Activated naive CD4-positive, alpha-beta T cell treated with anti-CD3 and anti-CD28 coated beads, Interleukin-2, amount 50 U/mL, for 24 hours (primary cell): ENCODE measurements at regions not wholly inside any gene's neighbourhood (a gene's known extent, or its start where the extent isn't known, plus 50 kb on each side); places are given as distances from the start of the nearest gene placed in this dataset.
"Not testable (repeated sequence)": the region's sequence is repeated elsewhere in the genome, so short reads cannot be mapped to it uniquely, and the experiment has no call there.

Experiments used
- H3K27ac Mint-ChIP-seq: one replicate; pipeline ENCODE4 v1.8.0; 2021; ENCODE audit warnings: mild to moderate bottlenecking, mixed read lengths
- H3K27me3 Mint-ChIP-seq: one replicate; pipeline ENCODE4 v1.8.0; 2021; ENCODE audit warnings: mixed read lengths
- H3K36me3 Mint-ChIP-seq: one replicate; pipeline ENCODE4 v1.8.0; 2021; ENCODE audit warnings: mixed read lengths
- H3K4me1 Mint-ChIP-seq: one replicate; pipeline ENCODE4 v1.8.0; 2021; ENCODE audit warnings: mixed read lengths
- H3K4me3 Mint-ChIP-seq: one replicate; pipeline ENCODE4 v1.8.0; 2021; ENCODE audit warnings: mild to moderate bottlenecking, mixed read lengths
- H3K9me3 Mint-ChIP-seq: one replicate; pipeline ENCODE4 v1.8.0; 2021; ENCODE audit warnings: mixed read lengths

DNA sequence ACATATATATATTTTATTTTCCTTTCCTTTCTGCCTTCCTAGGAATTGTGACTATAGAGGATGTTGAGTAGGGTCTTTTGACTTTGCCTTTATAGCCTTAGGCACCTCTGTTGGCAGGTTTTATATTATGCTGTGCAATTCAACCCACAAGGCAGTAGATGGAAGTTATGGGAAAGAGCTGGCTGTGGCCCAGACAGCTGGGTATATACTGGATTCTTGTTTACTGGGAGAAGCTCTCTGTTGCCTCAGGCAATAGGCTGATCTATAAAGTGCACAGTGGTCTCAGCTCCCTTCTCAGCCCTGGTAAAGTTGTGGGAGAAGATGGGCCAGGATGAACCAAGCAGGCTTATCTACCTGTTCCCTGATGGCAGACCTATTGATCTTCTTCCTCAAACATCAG, 342.0 kb downstream of the GBA3 start:
- Mint-ChIP-seq H3K27ac (no peak overlapping the region), H3K4me1 (no peaks in the 10 kb centered on the region), H3K36me3 (no peaks in the 10 kb centered on the region), H3K27me3 (no peaks in the 10 kb centered on the region), H3K4me3 (no peak overlapping the region), H3K9me3 (peaks cover 5% of the 10 kb centered on the region)

GRCh38 chr4:23033796-23034195, 341.1 kb downstream of the GBA3 start:
- no peak overlapping the region for H3K4me3 Mint-ChIP-seq
- no peaks in the 10 kb centered on the region for H3K9me3 Mint-ChIP-seq
- H3K27me3 Mint-ChIP-seq, result no peaks in the 10 kb centered on the region
- H3K36me3 Mint-ChIP-seq, result no peaks in the 10 kb centered on the region
- H3K4me1 Mint-ChIP-seq, result no peaks in the 10 kb centered on the region
- no peak overlapping the region for H3K27ac Mint-ChIP-seq

DNA sequence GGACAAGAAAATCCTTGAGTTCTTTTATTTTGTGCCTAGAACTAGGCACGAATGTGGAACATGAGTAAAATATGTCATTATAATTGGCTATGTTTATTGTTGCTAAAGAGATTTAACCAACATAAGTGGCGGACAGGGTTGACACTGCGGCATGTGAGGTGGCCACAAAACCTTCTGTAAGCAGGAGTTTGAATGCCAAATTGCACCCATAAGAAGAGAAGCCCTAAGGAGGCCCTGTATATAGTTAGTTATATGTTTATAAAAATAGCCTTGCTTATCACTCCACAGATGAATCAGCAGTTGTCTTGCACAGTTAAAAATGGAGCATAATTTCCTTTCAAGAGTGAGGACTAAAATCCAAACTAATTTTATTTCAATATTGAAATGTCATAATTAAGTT, 336.1 kb downstream of the GBA3 start:
- H3K27ac Mint-ChIP-seq, result no peak overlapping the region
- no peaks in the 10 kb centered on the region for H3K27me3 Mint-ChIP-seq
- no peak overlapping the region for H3K4me3 Mint-ChIP-seq
- H3K4me1 Mint-ChIP-seq, result no peaks in the 10 kb centered on the region
- no peaks in the 10 kb centered on the region for H3K36me3 Mint-ChIP-seq
- no peaks in the 10 kb centered on the region for H3K9me3 Mint-ChIP-seq

GRCh38 chr4:23023666-23024065, 330.9 kb downstream of the GBA3 start:
- no peak overlapping the region for H3K4me3 Mint-ChIP-seq
- H3K36me3 Mint-ChIP-seq, result no peaks in the 10 kb centered on the region
- no peaks in the 10 kb centered on the region for H3K27me3 Mint-ChIP-seq
- no peaks in the 10 kb centered on the region for H3K4me1 Mint-ChIP-seq
- no peak overlapping the region for H3K27ac Mint-ChIP-seq
- H3K9me3 Mint-ChIP-seq, result no peaks in the 10 kb centered on the region

DNA sequence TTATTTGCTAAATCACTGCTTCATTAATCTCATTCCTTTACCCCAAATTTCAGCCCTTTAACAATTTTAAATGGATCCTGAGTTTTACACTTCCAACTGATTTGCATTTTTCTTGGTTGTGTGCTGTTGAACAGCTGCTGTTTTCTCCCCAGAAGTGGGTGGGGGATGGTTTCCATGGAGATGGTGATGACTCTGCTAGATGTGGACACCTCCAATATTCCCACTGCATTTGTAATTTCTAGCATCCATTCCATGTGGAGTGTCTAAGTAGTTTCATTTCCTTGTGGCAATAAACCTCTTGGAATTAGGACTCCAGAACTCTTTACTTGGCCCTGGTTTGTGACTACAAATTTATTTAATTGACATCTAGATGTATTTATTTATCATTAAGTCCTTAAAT, 330.4 kb downstream of the GBA3 start:
- no peaks in the 10 kb centered on the region for H3K4me1 Mint-ChIP-seq
- no peaks in the 10 kb centered on the region for H3K9me3 Mint-ChIP-seq
- no peaks in the 10 kb centered on the region for H3K36me3 Mint-ChIP-seq
- H3K27me3 Mint-ChIP-seq, result no peaks in the 10 kb centered on the region
- H3K4me3 Mint-ChIP-seq, result no peak overlapping the region
- no peak overlapping the region for H3K27ac Mint-ChIP-seq

DNA sequence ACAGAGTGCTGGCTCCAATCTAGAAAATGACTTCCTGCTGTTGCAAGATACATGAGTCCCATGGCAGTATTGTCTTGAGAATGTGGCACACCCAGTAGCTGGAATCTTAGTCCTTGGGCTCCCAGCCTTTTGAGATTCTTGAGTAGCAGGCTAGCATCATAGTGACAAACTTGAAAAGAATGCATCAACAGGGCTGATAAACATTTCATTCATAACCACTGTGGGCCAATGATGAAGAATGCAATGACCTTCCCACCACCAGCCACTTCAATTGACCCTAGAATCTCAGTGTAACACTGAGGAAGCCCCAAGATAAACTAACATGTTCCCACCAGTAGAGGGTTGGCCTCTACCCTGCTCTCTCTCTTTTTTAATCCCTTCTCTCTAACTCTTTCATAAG, 329.3 kb downstream of the GBA3 start:
- Mint-ChIP-seq H3K4me1 (no peaks in the 10 kb centered on the region), H3K27me3 (no peaks in the 10 kb centered on the region), H3K9me3 (no peaks in the 10 kb centered on the region), H3K27ac (no peak overlapping the region), H3K36me3 (no peaks in the 10 kb centered on the region), H3K4me3 (no peak overlapping the region)

DNA sequence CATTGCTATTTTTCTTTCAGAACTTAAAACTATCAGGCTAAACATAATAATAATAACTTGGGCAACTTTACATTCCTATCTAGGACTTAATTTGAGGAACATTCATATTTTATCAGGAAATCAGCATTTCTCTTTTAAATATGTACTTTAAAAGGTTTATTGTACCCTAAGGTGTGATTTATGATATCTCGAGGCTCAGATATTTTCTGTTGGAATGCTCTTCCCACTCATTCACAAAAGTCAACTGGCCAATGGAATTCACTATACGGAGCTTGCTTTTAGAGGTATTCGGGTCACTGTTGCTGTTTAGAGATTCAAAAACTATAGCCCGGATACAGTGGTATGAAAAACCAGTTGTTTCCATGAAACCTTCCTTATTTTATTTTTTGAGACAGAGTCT, 328.3 kb downstream of the GBA3 start:
- Mint-ChIP-seq H3K27me3 (no peaks in the 10 kb centered on the region), H3K36me3 (no peaks in the 10 kb centered on the region), H3K27ac (no peak overlapping the region), H3K4me3 (no peak overlapping the region), H3K9me3 (no peaks in the 10 kb centered on the region), H3K4me1 (no peaks in the 10 kb centered on the region)

DNA sequence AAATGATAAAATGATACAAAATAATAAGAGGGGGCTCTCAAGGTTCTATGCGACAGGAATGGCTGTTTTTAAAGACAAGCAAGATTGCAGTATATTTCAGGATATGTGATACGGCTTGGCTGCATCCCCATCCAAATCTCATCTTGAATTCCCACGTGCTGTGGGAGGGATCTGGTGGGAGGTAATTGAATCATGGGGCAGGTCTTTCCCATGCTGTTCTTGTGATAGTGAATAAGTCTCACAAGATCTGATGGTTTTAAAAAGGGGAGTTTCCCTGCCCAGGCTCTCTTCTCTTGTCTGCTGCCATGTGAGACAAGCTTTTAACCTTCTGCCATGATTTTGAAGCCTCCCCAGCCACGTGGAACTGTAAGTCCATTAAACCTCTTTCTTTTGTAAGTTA, 327.7 kb downstream of the GBA3 start:
- not testable (repeated sequence) for H3K4me3 Mint-ChIP-seq, H3K4me1 Mint-ChIP-seq, H3K27ac Mint-ChIP-seq, H3K27me3 Mint-ChIP-seq, H3K9me3 Mint-ChIP-seq, H3K36me3 Mint-ChIP-seq

- H3K27ac Mint-ChIP-seq, result no peak overlapping the region
- no peaks in the 10 kb centered on the region for H3K27me3 Mint-ChIP-seq
- no peaks in the 10 kb centered on the region for H3K9me3 Mint-ChIP-seq
- H3K4me3 Mint-ChIP-seq, result no peak overlapping the region
- H3K36me3 Mint-ChIP-seq, result no peaks in the 10 kb centered on the region
- no peaks in the 10 kb centered on the region for H3K4me1 Mint-ChIP-seq
Observed at GRCh38 chr4:23016981-23017380, 324.2 kb downstream of the GBA3 start.

GRCh38 chr4:23015821-23016220, 323.1 kb downstream of the GBA3 start:
- no peaks in the 10 kb centered on the region for H3K36me3 Mint-ChIP-seq
- no peaks in the 10 kb centered on the region for H3K27me3 Mint-ChIP-seq
- H3K4me3 Mint-ChIP-seq, result no peak overlapping the region
- no peak overlapping the region for H3K27ac Mint-ChIP-seq
- H3K4me1 Mint-ChIP-seq, result no peaks in the 10 kb centered on the region
- no peaks in the 10 kb centered on the region for H3K9me3 Mint-ChIP-seq

DNA sequence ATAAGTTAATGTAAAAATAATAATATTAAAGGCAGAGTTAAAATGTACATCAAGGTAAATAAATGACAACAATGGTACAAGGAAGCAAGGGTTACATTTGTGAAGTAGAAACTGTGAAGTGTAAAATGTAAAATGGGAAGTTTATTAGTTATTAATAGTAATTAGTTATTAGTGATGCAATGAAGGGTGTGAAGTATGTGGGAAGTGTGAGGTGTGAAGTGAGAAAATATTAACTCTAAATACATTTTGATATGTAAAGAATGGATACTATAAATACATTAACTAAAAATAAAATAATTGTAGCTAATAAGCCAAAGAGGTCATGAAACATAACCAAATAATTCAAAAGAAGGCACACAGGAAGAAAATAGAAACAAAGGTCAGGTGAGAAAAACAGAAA, 316.4 kb downstream of the GBA3 start:
- Mint-ChIP-seq H3K27me3 (no peaks in the 10 kb centered on the region), H3K36me3 (no peaks in the 10 kb centered on the region), H3K9me3 (no peaks in the 10 kb centered on the region), H3K4me3 (no peak overlapping the region), H3K27ac (no peak overlapping the region), H3K4me1 (no peaks in the 10 kb centered on the region)

DNA sequence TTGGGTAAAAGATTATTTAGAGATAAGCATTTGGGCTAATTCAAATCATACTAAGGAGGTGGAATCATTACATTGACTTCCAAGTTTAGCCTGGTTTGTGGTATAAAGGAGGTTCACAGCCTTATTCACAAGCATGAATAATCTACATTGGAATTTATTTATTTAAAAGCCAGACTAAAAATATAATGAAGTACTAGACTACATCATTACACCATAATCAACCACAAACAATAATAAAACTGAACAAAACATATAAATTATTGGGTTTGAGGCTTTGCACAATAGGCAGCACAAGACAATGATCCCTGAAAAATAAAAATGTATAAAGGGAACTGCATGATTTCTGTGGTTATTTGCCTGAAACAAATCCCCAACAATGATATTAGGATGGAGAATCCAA, 314.0 kb downstream of the GBA3 start:
- Mint-ChIP-seq H3K27ac (no peak overlapping the region), H3K9me3 (no peaks in the 10 kb centered on the region), H3K27me3 (no peaks in the 10 kb centered on the region), H3K4me3 (no peak overlapping the region), H3K4me1 (no peaks in the 10 kb centered on the region), H3K36me3 (no peaks in the 10 kb centered on the region)

DNA sequence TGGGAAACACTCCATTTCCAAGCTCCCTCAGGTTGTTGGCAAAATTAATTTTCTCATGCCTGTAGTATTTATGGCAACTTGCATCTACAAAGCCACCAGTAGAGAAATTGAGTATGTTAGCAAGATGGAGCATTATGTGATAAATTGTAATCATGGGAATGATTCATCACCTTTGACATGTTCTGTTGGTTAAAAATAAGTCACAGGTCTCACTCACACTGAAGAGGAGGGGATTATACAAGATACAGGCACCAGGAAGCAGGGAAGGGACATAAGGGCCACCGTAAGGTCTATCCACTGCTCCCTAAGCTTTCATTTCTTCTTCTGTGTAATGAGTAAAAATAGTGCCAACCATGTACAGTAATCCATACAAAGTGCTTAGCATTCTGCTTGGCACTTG, 313.0 kb downstream of the GBA3 start:
- Mint-ChIP-seq H3K36me3 (no peaks in the 10 kb centered on the region), H3K27ac (no peak overlapping the region), H3K27me3 (no peaks in the 10 kb centered on the region), H3K4me3 (no peak overlapping the region), H3K4me1 (no peaks in the 10 kb centered on the region), H3K9me3 (no peaks in the 10 kb centered on the region)

GRCh38 chr4:23001478-23001877, 308.7 kb downstream of the GBA3 start:
- Mint-ChIP-seq H3K27ac (no peak overlapping the region), H3K36me3 (no peaks in the 10 kb centered on the region), H3K4me1 (no peaks in the 10 kb centered on the region), H3K27me3 (no peaks in the 10 kb centered on the region), H3K4me3 (no peak overlapping the region), H3K9me3 (no peaks in the 10 kb centered on the region)

- no peaks in the 10 kb centered on the region for H3K4me1 Mint-ChIP-seq
- no peaks in the 10 kb centered on the region for H3K36me3 Mint-ChIP-seq
- no peak overlapping the region for H3K4me3 Mint-ChIP-seq
- no peak overlapping the region for H3K27ac Mint-ChIP-seq
- no peaks in the 10 kb centered on the region for H3K9me3 Mint-ChIP-seq
- no peaks in the 10 kb centered on the region for H3K27me3 Mint-ChIP-seq
Observed at GRCh38 chr4:22999419-22999818, 306.7 kb downstream of the GBA3 start.

- Mint-ChIP-seq H3K27ac (no peak overlapping the region), H3K27me3 (no peaks in the 10 kb centered on the region), H3K9me3 (no peaks in the 10 kb centered on the region), H3K36me3 (no peaks in the 10 kb centered on the region), H3K4me3 (no peak overlapping the region), H3K4me1 (no peaks in the 10 kb centered on the region)
Observed at GRCh38 chr4:22997358-22998224, 304.9 kb downstream of the GBA3 start.

DNA sequence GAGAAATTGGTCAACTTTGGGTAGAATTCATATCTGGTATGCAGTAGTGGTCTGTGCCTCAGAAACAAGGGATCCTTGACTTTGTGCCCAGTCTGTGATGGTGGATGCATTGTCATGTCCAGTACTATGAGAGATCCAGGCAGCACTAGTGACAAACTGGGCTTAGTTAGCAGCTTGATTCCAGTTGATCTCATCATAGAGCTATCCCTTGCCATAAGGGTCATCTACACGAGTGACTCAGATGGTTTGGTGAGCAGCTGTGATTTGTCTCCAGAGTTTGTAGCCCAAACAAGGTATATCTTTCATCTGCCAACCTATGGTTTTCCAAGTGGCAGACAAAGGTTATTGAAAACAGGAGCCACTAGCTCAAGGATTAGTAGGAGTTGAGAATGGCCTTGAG, 298.8 kb downstream of the GBA3 start:
- Mint-ChIP-seq H3K9me3 (peaks cover 5% of the 10 kb centered on the region), H3K4me3 (no peak overlapping the region), H3K27me3 (no peaks in the 10 kb centered on the region), H3K4me1 (no peaks in the 10 kb centered on the region), H3K36me3 (no peaks in the 10 kb centered on the region), H3K27ac (no peak overlapping the region)
